PC-3 (cell line): ENCODE measurements at regions not wholly inside any gene's neighbourhood (a gene's known extent, or its start where the extent isn't known, plus 50 kb on each side); places are given as distances from the start of the nearest gene placed in this dataset.

Experiments
- ATAC-seq: fragments of 200-7000 bp; cut with Tn5 transposase; 2 replicates; pipeline ENCODE4 v1.9.1; 2020; ENCODE audit warnings: mild to moderate bottlenecking, moderate library complexity
- BruUV-seq: library from RNA; stranded (reverse); fragments of 400-500 nt; replicated peaks from 2 replicates; lab custom pipeline; 2021; lab: Mats Ljungman, UMichigan
- CTCF ChIA-PET: fragments of 300-600 bp; sonication (Branson Sonifier 250); formaldehyde crosslinking; loops from one replicate; lab custom pipeline; 2022; ENCODE audit warnings: antibody characterized with exemption; lab: Charles Lee
- POLR2A ChIA-PET: fragments of 300-600 bp; sonication (Branson Sonifier 250); formaldehyde crosslinking; loops from one replicate; lab custom pipeline; 2022; ENCODE audit warnings: antibody characterized with exemption; ENCODE audit not compliant: unreplicated experiment; lab: Charles Lee
- DNase-seq: peaks from one replicate; pipeline ENCODE4 v3.0.0-alpha.2; 2015
- H2AFZ ChIP-seq: fragments of 300-600 bp; sonication (generic); 2 replicates; pipeline ENCODE4 v1.6.0; 2016; ENCODE audit warnings: antibody characterized with exemption, low read length
- H3F3A ChIP-seq: fragments of 300-600 bp; sonication (generic); one replicate; pipeline ENCODE4 v1.6.0; 2017; ENCODE audit warnings: antibody characterized with exemption, low read length, control low read depth, mild to moderate bottlenecking; ENCODE audit not compliant: unreplicated experiment
- H3K27ac ChIP-seq: fragments of 300-600 bp; sonication (generic); 2 replicates; pipeline ENCODE4 v1.5.1; 2016; ENCODE audit warnings: mild to moderate bottlenecking, low read length
- H3K27me3 ChIP-seq: fragments of 300-600 bp; sonication (generic); 2 replicates; pipeline ENCODE4 v1.6.1; 2016; ENCODE audit warnings: low read length, mixed read lengths
- H3K36me3 ChIP-seq: fragments of 300-600 bp; sonication (generic); 2 replicates; pipeline ENCODE4 v1.6.1; 2016; ENCODE audit warnings: low read depth, mixed run types, low read length, mixed read lengths
- H3K4me1 ChIP-seq: fragments of 300-600 bp; sonication (generic); 2 replicates; pipeline ENCODE4 v1.5.1; 2016; ENCODE audit warnings: low read length; ENCODE audit not compliant: insufficient read depth
- H3K4me2 ChIP-seq: fragments of 300-600 bp; sonication (generic); 2 replicates; pipeline ENCODE4 v1.6.0; 2016; ENCODE audit warnings: low read length
- H3K4me3 ChIP-seq: fragments of 300-600 bp; sonication (generic); 2 replicates; pipeline ENCODE4 v1.5.1; 2016; ENCODE audit warnings: mild to moderate bottlenecking, low read length, mixed read lengths
- H3K79me2 ChIP-seq: fragments of 300-600 bp; sonication (generic); 2 replicates; pipeline ENCODE4 v1.6.1; 2017; ENCODE audit warnings: low read length, mixed read lengths
- H3K9ac ChIP-seq: fragments of 300-600 bp; sonication (generic); 2 replicates; pipeline ENCODE4 v1.6.0; 2016; ENCODE audit warnings: mild to moderate bottlenecking, low read length
- H3K9me2 ChIP-seq: fragments of 300-600 bp; sonication (generic); replicated peaks from 2 replicates; pipeline ENCODE4 v1.6.1; 2016; ENCODE audit warnings: mixed run types, low read length, mixed read lengths
- H3K9me3 ChIP-seq: fragments of 300-600 bp; sonication (generic); 2 replicates; pipeline ENCODE4 v1.6.1; 2016; ENCODE audit warnings: low read length, mixed read lengths
- H4K20me1 ChIP-seq: fragments of 300-600 bp; sonication (generic); 2 replicates; pipeline ENCODE4 v1.6.1; 2016; ENCODE audit warnings: low read length, mixed read lengths
- EZH2 ChIP-seq: fragments of 300-600 bp; sonication (generic); IDR thresholded peaks from one replicate; pipeline ENCODE4 v1.6.1; 2017; ENCODE audit warnings: antibody characterized with exemption, mild to moderate bottlenecking, low read length; ENCODE audit not compliant: unreplicated experiment
- EZH2phosphoT487 ChIP-seq: fragments of 300-600 bp; sonication (generic); IDR thresholded peaks from 2 replicates; pipeline ENCODE4 v1.6.1; 2018; ENCODE audit warnings: mild to moderate bottlenecking, antibody characterized with exemption, low read length, borderline replicate concordance
- intact Hi-C: fragments of 100-400 bp; cut with micrococcal nuclease; formaldehyde crosslinking; loops from 2 replicates; pipeline ENCODE4 v1.9.0; 2023
- TF ChIP-seq, protein P1 (sequence below): fragments of 300-600 bp; sonication (generic); conservative IDR thresholded peaks from 2 replicates; pipeline ENCODE4 v1.5.1; 2017; ENCODE audit warnings: antibody characterized with exemption, low read depth, mild to moderate bottlenecking, low read length

DNA sequence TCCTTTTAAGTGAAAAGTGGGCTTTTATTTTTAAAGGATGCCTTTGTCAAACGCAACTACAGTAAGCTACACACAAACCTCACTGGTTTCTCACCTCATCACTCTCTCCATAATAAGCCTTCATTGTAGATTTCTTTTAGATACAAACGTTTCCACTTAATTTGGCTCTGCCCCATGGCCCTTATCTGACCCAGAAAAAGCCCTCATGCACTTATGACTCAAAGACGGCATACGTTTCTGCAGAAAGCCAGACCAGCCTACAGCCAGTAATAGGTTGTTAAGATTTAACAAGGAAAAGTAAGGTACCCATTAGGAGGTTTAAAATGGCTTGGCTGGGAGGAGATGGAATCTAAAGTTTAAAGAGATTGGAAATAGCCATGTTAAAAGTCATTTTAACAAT, 914.6 kb upstream of the INTU start:
- H3K9me3 ChIP-seq: no peaks in the 10 kb centered on the region
- H3K4me2 ChIP-seq: no peak overlapping the region
- no peaks in the 10 kb centered on the region for H3F3A ChIP-seq
- H2AFZ ChIP-seq: no peak overlapping the region
- no peak overlapping the region for H3K4me3 ChIP-seq
- intact Hi-C loops: no loop called here
- ChIA-PET CTCF (no interaction called here), POLR2A (no interaction called here)
- DNase-seq (no peak), ATAC-seq (no peak)
- no peaks in the 10 kb centered on the region for H3K4me1 ChIP-seq
- H4K20me1 ChIP-seq: no peaks in the 10 kb centered on the region
- no TSS peak for BruUV-seq
- TF ChIP-seq EZH2phosphoT487 (no peak), EZH2 (no peak)
- TF ChIP-seq, protein P1, sequence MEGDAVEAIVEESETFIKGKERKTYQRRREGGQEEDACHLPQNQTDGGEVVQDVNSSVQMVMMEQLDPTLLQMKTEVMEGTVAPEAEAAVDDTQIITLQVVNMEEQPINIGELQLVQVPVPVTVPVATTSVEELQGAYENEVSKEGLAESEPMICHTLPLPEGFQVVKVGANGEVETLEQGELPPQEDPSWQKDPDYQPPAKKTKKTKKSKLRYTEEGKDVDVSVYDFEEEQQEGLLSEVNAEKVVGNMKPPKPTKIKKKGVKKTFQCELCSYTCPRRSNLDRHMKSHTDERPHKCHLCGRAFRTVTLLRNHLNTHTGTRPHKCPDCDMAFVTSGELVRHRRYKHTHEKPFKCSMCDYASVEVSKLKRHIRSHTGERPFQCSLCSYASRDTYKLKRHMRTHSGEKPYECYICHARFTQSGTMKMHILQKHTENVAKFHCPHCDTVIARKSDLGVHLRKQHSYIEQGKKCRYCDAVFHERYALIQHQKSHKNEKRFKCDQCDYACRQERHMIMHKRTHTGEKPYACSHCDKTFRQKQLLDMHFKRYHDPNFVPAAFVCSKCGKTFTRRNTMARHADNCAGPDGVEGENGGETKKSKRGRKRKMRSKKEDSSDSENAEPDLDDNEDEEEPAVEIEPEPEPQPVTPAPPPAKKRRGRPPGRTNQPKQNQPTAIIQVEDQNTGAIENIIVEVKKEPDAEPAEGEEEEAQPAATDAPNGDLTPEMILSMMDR: no peak
- H3K9ac ChIP-seq: no peak overlapping the region
- no peak overlapping the region for H3K27ac ChIP-seq
- H3K27me3 ChIP-seq: no peaks in the 10 kb centered on the region
- no peaks in the 10 kb centered on the region for H3K9me2 ChIP-seq
- H3K79me2 ChIP-seq: no peaks in the 10 kb centered on the region
- H3K36me3 ChIP-seq: no peaks in the 10 kb centered on the region

DNA sequence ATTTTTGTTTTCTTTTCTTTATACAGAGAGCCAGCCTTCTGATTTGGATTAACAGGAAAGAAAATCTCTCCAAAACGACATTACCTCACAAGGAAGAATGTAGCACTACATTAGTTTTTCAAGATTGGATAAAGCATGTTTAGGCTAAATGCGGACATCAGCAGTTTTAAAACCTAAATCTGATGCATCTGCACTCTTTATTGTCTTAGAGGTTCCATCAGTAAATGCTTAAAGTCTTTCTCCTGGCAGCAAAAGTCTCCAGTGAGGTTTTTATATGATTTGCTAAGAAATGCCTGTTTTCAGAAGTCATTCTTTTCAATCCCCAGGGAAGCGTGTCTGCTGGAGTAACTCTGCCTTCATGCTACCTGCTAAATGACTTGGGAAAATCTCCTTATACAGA, 912.9 kb upstream of the INTU start:
- H4K20me1 ChIP-seq: no peaks in the 10 kb centered on the region
- ChIA-PET POLR2A (no interaction called here), CTCF (no interaction called here)
- no peaks in the 10 kb centered on the region for H3K9me3 ChIP-seq
- ATAC-seq: no peak
- H3K9ac ChIP-seq: no peak overlapping the region
- TF ChIP-seq EZH2 (no peak), EZH2phosphoT487 (no peak)
- TF ChIP-seq, protein P1: no peak
- BruUV-seq: no TSS peak
- H3K9me2 ChIP-seq: no peaks in the 10 kb centered on the region
- no peak for DNase-seq
- no peak overlapping the region for H2AFZ ChIP-seq
- H3K4me2 ChIP-seq: no peak overlapping the region
- H3K79me2 ChIP-seq: no peaks in the 10 kb centered on the region
- no peaks in the 10 kb centered on the region for H3K36me3 ChIP-seq
- no peak overlapping the region for H3K4me3 ChIP-seq
- intact Hi-C loops: no loop called here
- H3K27ac ChIP-seq: no peak overlapping the region
- no peaks in the 10 kb centered on the region for H3K4me1 ChIP-seq
- no peaks in the 10 kb centered on the region for H3K27me3 ChIP-seq
- no peaks in the 10 kb centered on the region for H3F3A ChIP-seq

DNA sequence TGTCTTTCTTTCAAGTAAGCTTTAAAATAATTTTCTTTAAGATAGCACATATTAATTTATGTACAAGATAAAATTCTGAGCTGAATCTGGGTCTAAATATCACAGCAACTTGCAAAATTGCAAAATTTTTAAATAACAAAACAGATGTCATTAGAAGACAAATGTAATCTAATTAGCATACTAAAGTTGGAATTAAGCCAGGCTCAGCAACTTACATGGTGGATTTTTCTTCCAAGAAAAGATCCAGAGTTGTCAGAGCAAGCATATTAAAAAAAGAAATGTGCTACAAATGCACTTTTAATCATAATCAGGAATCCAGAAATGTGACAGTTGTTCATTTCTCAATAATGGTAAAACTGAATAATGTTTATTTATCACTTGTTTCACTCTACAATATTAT, 906.9 kb upstream of the INTU start:
- intact Hi-C loops: no loop called here
- H3K79me2 ChIP-seq: no peaks in the 10 kb centered on the region
- H3K9me3 ChIP-seq: no peaks in the 10 kb centered on the region
- CTCF ChIA-PET: no interaction called here
- no peak overlapping the region for H3K4me3 ChIP-seq
- no peaks in the 10 kb centered on the region for H3K4me1 ChIP-seq
- ATAC-seq (no peak), DNase-seq (no peak)
- H3F3A ChIP-seq: no peaks in the 10 kb centered on the region
- H3K36me3 ChIP-seq: no peaks in the 10 kb centered on the region
- no peaks in the 10 kb centered on the region for H3K9me2 ChIP-seq
- no peaks in the 10 kb centered on the region for H3K27me3 ChIP-seq
- no TSS peak for BruUV-seq
- no peak overlapping the region for H2AFZ ChIP-seq
- no peaks in the 10 kb centered on the region for H4K20me1 ChIP-seq
- no peak overlapping the region for H3K4me2 ChIP-seq
- no peak overlapping the region for H3K27ac ChIP-seq
- POLR2A ChIA-PET: interaction anchor here (0.6 kb wide), 1 partner anchor 100 kb away, joined by 4 read pairs; no protein-coding TSS in a partner anchor
- no peak for TF ChIP-seq EZH2phosphoT487
- no peak for TF ChIP-seq EZH2
- TF ChIP-seq, protein P1: no peak
- no peak overlapping the region for H3K9ac ChIP-seq
